ENCODE measurements at regions not wholly inside any gene's neighbourhood (a gene's known extent, or its start where the extent isn't known, plus 50 kb on each side); places are given as distances from the start of the nearest gene placed in this dataset.
"Not testable (repeated sequence)": the region's sequence is repeated elsewhere in the genome, so short reads cannot be mapped to it uniquely, and the experiment has no call there.

DNA sequence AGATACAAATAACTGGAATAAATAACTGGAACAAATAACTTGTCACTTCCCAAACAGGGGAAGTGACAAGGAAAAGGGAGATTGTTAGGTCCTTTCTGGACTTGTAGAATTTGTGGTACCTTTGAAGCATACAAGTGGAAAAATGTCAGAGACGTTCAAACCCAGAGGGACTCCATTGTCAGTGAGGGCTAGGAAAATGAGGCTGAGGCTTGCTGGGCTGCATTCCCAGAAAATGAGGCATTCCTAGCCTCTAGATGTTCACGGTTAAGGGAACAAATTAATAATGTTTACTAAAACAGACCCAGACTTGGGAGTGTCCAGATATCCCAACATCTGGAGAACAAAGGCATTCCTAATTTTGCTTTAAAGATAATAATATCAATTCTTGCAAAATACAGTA, 1158.0 kb downstream of the PCDH9 start:
- not testable (repeated sequence) for TF ChIP-seq POLR2A (IDR thresholded peaks at IDR 0.05; ENCODE audit: low read length); GATA1 (IDR thresholded peaks at IDR 0.05; ENCODE audit: low read depth, low read length)
